ENCODE measurements at regions not wholly inside any gene's neighbourhood (a gene's known extent, or its start where the extent isn't known, plus 50 kb on each side); places are given as distances from the start of the nearest gene placed in this dataset.

DNA sequence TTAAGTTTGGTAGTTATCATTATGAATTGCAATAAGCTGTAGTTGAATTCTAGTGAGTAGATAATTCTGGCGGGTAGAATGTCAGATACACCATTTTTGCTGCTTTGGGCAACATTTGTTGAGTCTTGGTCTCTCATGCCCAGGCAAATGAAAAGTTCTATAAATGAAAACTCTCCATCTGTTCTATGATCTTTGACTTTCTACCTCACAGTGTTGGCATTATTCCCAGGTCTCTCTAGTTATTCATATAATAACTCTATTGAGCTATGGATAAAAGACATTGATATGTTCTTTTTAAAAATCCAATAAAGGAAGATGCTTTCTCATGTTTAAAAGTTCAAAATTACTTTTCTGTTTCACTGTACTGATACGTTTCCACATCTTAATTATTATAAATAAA lies 415.3 kb upstream of the SEMA3D start:
- Histone ChIP-seq H3K9me3 (no peaks in the 10 kb centered on the region), H3K27me3 (no peaks in the 10 kb centered on the region), H3K27ac (no peak overlapping the region), H3K4me1 (no peaks in the 10 kb centered on the region), H3K4me3 (no peak overlapping the region), H3K36me3 (no peaks in the 10 kb centered on the region)
- TF ChIP-seq, protein P1, sequence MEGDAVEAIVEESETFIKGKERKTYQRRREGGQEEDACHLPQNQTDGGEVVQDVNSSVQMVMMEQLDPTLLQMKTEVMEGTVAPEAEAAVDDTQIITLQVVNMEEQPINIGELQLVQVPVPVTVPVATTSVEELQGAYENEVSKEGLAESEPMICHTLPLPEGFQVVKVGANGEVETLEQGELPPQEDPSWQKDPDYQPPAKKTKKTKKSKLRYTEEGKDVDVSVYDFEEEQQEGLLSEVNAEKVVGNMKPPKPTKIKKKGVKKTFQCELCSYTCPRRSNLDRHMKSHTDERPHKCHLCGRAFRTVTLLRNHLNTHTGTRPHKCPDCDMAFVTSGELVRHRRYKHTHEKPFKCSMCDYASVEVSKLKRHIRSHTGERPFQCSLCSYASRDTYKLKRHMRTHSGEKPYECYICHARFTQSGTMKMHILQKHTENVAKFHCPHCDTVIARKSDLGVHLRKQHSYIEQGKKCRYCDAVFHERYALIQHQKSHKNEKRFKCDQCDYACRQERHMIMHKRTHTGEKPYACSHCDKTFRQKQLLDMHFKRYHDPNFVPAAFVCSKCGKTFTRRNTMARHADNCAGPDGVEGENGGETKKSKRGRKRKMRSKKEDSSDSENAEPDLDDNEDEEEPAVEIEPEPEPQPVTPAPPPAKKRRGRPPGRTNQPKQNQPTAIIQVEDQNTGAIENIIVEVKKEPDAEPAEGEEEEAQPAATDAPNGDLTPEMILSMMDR (IDR thresholded peaks at IDR 0.05 in 4 of 5, conservative IDR thresholded peaks at IDR 0.05 in 1 of 5) = no peak
- no peak for TF ChIP-seq POLR2A (IDR thresholded peaks at IDR 0.05)
- ATAC-seq (no peak), DNase-seq (no peak)
- intact Hi-C loops (cut with DNase I; ENCODE audit: low total_unique reads) (no loop called here), in situ Hi-C loops (cut with MboI; ENCODE audit: low sequenced_read_pairs in 4 of 4) (no loop called here)

DNA sequence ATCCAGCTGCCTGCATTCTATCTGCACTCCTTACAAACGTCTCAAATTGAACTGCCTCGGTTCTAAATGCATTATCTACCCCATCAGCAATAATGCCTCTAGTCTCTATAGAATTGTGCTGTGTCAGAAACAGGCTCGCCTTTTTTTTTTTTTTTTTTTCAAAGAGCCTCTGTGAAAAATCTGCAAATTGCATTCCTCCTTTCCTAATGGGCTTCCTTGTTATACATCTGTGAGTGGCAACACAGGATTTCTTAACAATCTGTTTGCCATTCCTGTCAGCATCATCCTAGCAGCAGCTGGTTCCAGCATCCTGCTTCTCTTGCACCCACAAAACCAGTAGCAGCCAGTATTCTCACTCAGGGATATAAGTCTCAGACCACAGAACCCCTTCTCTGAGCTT lies 413.5 kb upstream of the SEMA3D start:
- Histone ChIP-seq H3K4me1 (no peaks in the 10 kb centered on the region), H3K36me3 (no peaks in the 10 kb centered on the region), H3K27ac (no peak overlapping the region), H3K9me3 (no peaks in the 10 kb centered on the region), H3K4me3 (no peak overlapping the region), H3K27me3 (no peaks in the 10 kb centered on the region)
- in situ Hi-C loops (cut with MboI; ENCODE audit: low sequenced_read_pairs in 4 of 4) (no loop called here), intact Hi-C loops (cut with DNase I; ENCODE audit: low total_unique reads) (no loop called here)
- DNase-seq (no peak), ATAC-seq (no peak)
- TF ChIP-seq, protein P1 (IDR thresholded peaks at IDR 0.05 in 4 of 5, conservative IDR thresholded peaks at IDR 0.05 in 1 of 5) = no peak
- no peak for TF ChIP-seq POLR2A (IDR thresholded peaks at IDR 0.05)

DNA sequence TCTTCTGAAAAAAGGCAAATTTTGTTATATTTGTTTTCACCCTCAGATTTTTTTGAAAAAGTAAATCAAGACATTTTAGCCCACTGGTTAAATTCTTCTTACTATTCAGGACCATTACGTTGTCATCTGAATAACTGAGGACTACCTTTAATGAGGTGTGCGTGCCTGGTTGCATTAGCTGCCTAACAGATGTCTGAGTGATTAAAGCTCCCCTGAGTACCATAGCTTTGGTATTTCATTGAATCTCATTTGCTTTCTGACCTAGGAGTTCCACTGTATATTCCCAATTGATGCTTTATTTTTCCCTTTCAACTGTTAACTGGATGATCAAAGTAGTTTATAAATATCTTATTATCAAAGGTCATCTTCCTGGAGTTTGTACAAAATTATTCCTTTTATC lies 410.0 kb upstream of the SEMA3D start:
- in situ Hi-C loops (cut with MboI; ENCODE audit: low sequenced_read_pairs in 4 of 4) = no loop called here

GRCh38 chr7:85595750-85596178 lies 408.9 kb upstream of the SEMA3D start:
- Histone ChIP-seq H3K27me3 (no peaks in the 10 kb centered on the region), H3K9me3 (no peaks in the 10 kb centered on the region), H3K4me3 (no peak overlapping the region), H3K36me3 (no peaks in the 10 kb centered on the region), H3K4me1 (no peaks in the 10 kb centered on the region), H3K27ac (no peak overlapping the region)
- intact Hi-C loops (cut with DNase I; ENCODE audit: low total_unique reads) (no loop called here), in situ Hi-C loops (cut with MboI; ENCODE audit: low sequenced_read_pairs in 4 of 4) (no loop called here)
- no peak for ATAC-seq
- no peak for DNase-seq
- no peak for TF ChIP-seq POLR2A (IDR thresholded peaks at IDR 0.05)
- TF ChIP-seq, protein P1 (IDR thresholded peaks at IDR 0.05 in 4 of 5, conservative IDR thresholded peaks at IDR 0.05 in 1 of 5) = no peak

More for the DNA sequence above, 410.0 kb upstream of the SEMA3D start:
- Histone ChIP-seq H3K4me3 (no peak overlapping the region), H3K27ac (no peak overlapping the region), H3K9me3 (no peaks in the 10 kb centered on the region), H3K27me3 (no peaks in the 10 kb centered on the region), H3K36me3 (no peaks in the 10 kb centered on the region), H3K4me1 (no peaks in the 10 kb centered on the region)
- intact Hi-C loops (cut with DNase I; ENCODE audit: low total_unique reads) = no loop called here
- no peak for DNase-seq
- ATAC-seq = no peak
- TF ChIP-seq, protein P1 (IDR thresholded peaks at IDR 0.05 in 4 of 5, conservative IDR thresholded peaks at IDR 0.05 in 1 of 5) = no peak
- TF ChIP-seq POLR2A (IDR thresholded peaks at IDR 0.05) = no peak

DNA sequence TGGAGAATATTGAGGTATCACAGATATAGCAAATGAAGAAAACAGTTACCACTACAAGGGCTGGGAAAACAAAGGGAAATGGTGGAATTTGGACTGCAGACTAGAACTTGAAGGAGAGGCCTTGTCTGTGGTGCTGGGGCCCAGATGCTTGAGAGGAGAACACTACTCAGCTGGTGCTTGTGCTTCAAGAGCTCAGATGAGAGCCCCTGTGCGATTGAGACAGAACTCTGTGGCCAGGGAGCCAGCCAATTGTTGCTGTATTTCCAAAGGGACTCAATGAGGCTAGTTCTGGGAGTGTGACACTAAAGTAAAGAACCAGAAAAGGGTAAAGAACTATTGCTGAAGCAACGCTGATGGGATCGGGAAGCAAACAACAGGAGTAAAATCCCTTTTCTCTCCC lies 406.5 kb upstream of the SEMA3D start:
- H3K4me3 ChIP-seq = no peak overlapping the region
- no peaks in the 10 kb centered on the region for H3K9me3 ChIP-seq
- no peaks in the 10 kb centered on the region for H3K4me1 ChIP-seq
- no peak overlapping the region for H3K27ac ChIP-seq
- ATAC-seq (no peak), DNase-seq (no peak)
- intact Hi-C loops (cut with DNase I; ENCODE audit: low total_unique reads) (no loop called here), in situ Hi-C loops (cut with MboI; ENCODE audit: low sequenced_read_pairs in 4 of 4) (no loop called here)
- TF ChIP-seq, protein P1 (IDR thresholded peaks at IDR 0.05 in 4 of 5, conservative IDR thresholded peaks at IDR 0.05 in 1 of 5) = no peak
- no peaks in the 10 kb centered on the region for H3K27me3 ChIP-seq
- H3K36me3 ChIP-seq = no peaks in the 10 kb centered on the region
